Inflammatory macrophage (primary cell): ENCODE measurements at regions not wholly inside any gene's neighbourhood (a gene's known extent, or its start where the extent isn't known, plus 50 kb on each side); places are given as distances from the start of the nearest gene placed in this dataset.

Source experiments
- DNase-seq, 2 donors: peaks; one replicate each; pipeline ENCODE4 v3.0.0-alpha.2; 2020 to 2022

- DNase-seq: peak; percentile 89 to 91
Measured at GRCh38 chr12:76611533-76611932, 52.0 kb upstream of the OSBPL8 start.

- no peak for DNase-seq
Measured at GRCh38 chr12:76614364-76614763, 54.8 kb upstream of the OSBPL8 start.

- DNase-seq: no peak
Measured at GRCh38 chr12:76618031-76618430, 58.5 kb upstream of the OSBPL8 start.

GRCh38 chr12:76621582-76622024 lies 62.0 kb upstream of the OSBPL8 start:
- peak; percentile 78 to 83 for DNase-seq

- no peak for DNase-seq
Measured at GRCh38 chr12:76622351-76622750, 62.8 kb upstream of the OSBPL8 start.

GRCh38 chr12:76622915-76623314 lies 63.3 kb upstream of the OSBPL8 start:
- DNase-seq: no peak

GRCh38 chr12:76623931-76624330 lies 64.4 kb upstream of the OSBPL8 start:
- no peak for DNase-seq

GRCh38 chr12:76627346-76628135 lies 68.0 kb upstream of the OSBPL8 start:
- DNase-seq: no peak

- no peak for DNase-seq
Measured at GRCh38 chr12:76628745-76629144, 69.2 kb upstream of the OSBPL8 start.

- DNase-seq: no peak
Measured at GRCh38 chr12:76631741-76632140, 72.2 kb upstream of the OSBPL8 start.

- no peak for DNase-seq
Measured at GRCh38 chr12:76633415-76633814, 73.8 kb upstream of the OSBPL8 start.

GRCh38 chr12:76634133-76634532 lies 74.6 kb upstream of the OSBPL8 start:
- DNase-seq: no peak

GRCh38 chr12:76636121-76636692 lies 76.6 kb upstream of the OSBPL8 start:
- no peak for DNase-seq

GRCh38 chr12:76637807-76638206 lies 78.2 kb upstream of the OSBPL8 start:
- no peak for DNase-seq

GRCh38 chr12:76639646-76640045 lies 80.1 kb upstream of the OSBPL8 start:
- no peak for DNase-seq

- DNase-seq: no peak
Measured at GRCh38 chr12:76641073-76641472, 81.5 kb upstream of the OSBPL8 start.

- no peak for DNase-seq
Measured at GRCh38 chr12:76641961-76642360, 82.4 kb upstream of the OSBPL8 start.

- no peak for DNase-seq
Measured at GRCh38 chr12:76643438-76643837, 83.9 kb upstream of the OSBPL8 start.

- no peak for DNase-seq
Measured at GRCh38 chr12:76644950-76645349, 85.4 kb upstream of the OSBPL8 start.

GRCh38 chr12:76645934-76646333 lies 86.4 kb upstream of the OSBPL8 start:
- DNase-seq: no peak

- DNase-seq: no peak
Measured at GRCh38 chr12:76646366-76646765, 86.8 kb upstream of the OSBPL8 start.

- DNase-seq: no peak
Measured at GRCh38 chr12:76649099-76649498, 89.5 kb upstream of the OSBPL8 start.

GRCh38 chr12:76652402-76652801 lies 92.8 kb upstream of the OSBPL8 start:
- DNase-seq: no peak

GRCh38 chr12:76653342-76653741 lies 93.8 kb upstream of the OSBPL8 start:
- DNase-seq: no peak

GRCh38 chr12:76664731-76665130 lies 99.2 kb upstream of the ZDHHC17 start:
- DNase-seq: no peak
